Nephron progenitor cell (in vitro differentiated cells): ENCODE measurements at regions not wholly inside any gene's neighbourhood (a gene's known extent, or its start where the extent isn't known, plus 50 kb on each side); places are given as distances from the start of the nearest gene placed in this dataset.
"Not testable (repeated sequence)": the region's sequence is repeated elsewhere in the genome, so short reads cannot be mapped to it uniquely, and the experiment has no call there.

Source experiments
- DNase-seq: peaks from one replicate; pipeline ENCODE4 v3.0.0; 2021
- H3K27ac Mint-ChIP-seq: 2 replicates; pipeline ENCODE4 v1.8.0; 2021; ENCODE audit warnings: mild to moderate bottlenecking, moderate library complexity, mixed read lengths
- H3K27me3 Mint-ChIP-seq: 2 replicates; pipeline ENCODE4 v1.8.0; 2021; ENCODE audit warnings: mild to moderate bottlenecking, low read depth, mixed read lengths; ENCODE audit not compliant: poor library complexity
- H3K36me3 Mint-ChIP-seq: 2 replicates; pipeline ENCODE4 v1.8.0; 2021; ENCODE audit warnings: low read depth, mixed read lengths
- H3K4me1 Mint-ChIP-seq: 2 replicates; pipeline ENCODE4 v1.8.0; 2021; ENCODE audit warnings: mixed read lengths
- H3K4me3 Mint-ChIP-seq: 2 replicates; pipeline ENCODE4 v1.8.0; 2021; ENCODE audit warnings: mild to moderate bottlenecking, moderate library complexity, mixed read lengths
- H3K9me3 Mint-ChIP-seq: 2 replicates; pipeline ENCODE4 v1.8.0; 2021; ENCODE audit warnings: mild to moderate bottlenecking, moderate library complexity, mixed read lengths
- CTCF ChIP-seq: fragments of 200-600 bp; sonication (generic); IDR thresholded peaks from 2 replicates; pipeline ENCODE4 v1.5.0; 2021; ENCODE audit warnings: antibody characterized with exemption

DNA sequence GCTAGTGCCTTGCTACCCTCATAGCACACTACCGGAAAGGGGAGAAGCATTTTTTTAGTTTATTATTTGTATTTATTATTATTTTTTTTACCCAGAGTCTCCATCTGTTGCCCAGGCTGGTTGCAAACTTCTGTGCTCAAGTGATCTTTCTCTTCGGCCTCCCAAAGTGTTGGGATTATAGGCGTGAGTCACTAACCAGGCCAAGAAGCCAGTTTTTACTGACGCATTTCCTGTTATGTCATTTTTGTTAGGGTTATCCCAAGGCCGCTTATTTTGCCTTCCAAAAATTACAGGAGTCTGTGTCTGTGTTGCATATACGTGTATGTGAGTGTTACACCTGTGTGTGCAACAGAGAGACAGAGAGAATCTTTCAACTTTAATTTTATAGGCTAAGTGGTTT lies 404.5 kb downstream of the GBA3 start:
- H3K27ac Mint-ChIP-seq, result no peak overlapping the region
- DNase-seq, result no peak
- H3K27me3 Mint-ChIP-seq, result no peaks in the 10 kb centered on the region
- H3K36me3 Mint-ChIP-seq, result peaks cover 4% of the 10 kb centered on the region
- peaks cover 20% of the 10 kb centered on the region for H3K9me3 Mint-ChIP-seq
- no peaks in the 10 kb centered on the region for H3K4me1 Mint-ChIP-seq
- no peak for TF ChIP-seq CTCF
- no peak overlapping the region for H3K4me3 Mint-ChIP-seq

DNA sequence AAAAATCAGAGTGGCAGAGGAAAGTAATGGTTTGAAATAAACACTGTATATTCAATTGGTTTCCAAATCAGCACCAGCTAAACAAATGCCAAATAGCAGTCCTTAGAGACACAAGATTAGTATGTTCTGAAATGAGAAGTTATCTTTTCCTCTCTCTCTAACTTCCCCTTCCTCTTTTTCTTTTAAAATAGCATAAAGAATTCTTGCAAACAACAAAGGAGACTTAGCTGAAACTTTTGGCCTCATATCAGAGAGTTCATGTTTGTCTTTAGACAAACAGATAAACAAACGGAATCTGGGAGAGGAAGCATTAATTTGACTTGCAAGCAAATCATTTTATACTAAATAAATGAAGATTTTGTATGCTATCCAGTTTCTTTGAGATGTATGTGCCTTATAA lies 399.0 kb downstream of the GBA3 start:
- Mint-ChIP-seq H3K9me3 (peaks cover 20% of the 10 kb centered on the region), H3K4me1 (no peaks in the 10 kb centered on the region), H3K36me3 (peaks cover 4% of the 10 kb centered on the region), H3K4me3 (no peak overlapping the region), H3K27me3 (no peaks in the 10 kb centered on the region), H3K27ac (no peak overlapping the region)
- DNase-seq, result no peak
- no peak for TF ChIP-seq CTCF

GRCh38 chr4:23085249-23085568 lies 392.5 kb downstream of the GBA3 start:
- Mint-ChIP-seq H3K27me3 (no peaks in the 10 kb centered on the region), H3K9me3 (peaks cover 23% of the 10 kb centered on the region), H3K4me1 (no peaks in the 10 kb centered on the region)

GRCh38 chr4:23084559-23085248 lies 392.0 kb downstream of the GBA3 start:
- H3K4me3 Mint-ChIP-seq, result no peak overlapping the region
- TF ChIP-seq CTCF, result no peak
- no peaks in the 10 kb centered on the region for H3K4me1 Mint-ChIP-seq
- peaks cover 8% of the 10 kb centered on the region for H3K36me3 Mint-ChIP-seq
- H3K27ac Mint-ChIP-seq, result no peak overlapping the region
- H3K9me3 Mint-ChIP-seq, result peaks cover 26% of the 10 kb centered on the region
- no peaks in the 10 kb centered on the region for H3K27me3 Mint-ChIP-seq
- no peak for DNase-seq

More at GRCh38 chr4:23085249-23085568, 392.5 kb downstream of the GBA3 start:
- Mint-ChIP-seq H3K4me3 (no peak overlapping the region), H3K27ac (no peak overlapping the region), H3K36me3 (peaks cover 8% of the 10 kb centered on the region)
- TF ChIP-seq CTCF, result no peak
- DNase-seq, result no peak

DNA sequence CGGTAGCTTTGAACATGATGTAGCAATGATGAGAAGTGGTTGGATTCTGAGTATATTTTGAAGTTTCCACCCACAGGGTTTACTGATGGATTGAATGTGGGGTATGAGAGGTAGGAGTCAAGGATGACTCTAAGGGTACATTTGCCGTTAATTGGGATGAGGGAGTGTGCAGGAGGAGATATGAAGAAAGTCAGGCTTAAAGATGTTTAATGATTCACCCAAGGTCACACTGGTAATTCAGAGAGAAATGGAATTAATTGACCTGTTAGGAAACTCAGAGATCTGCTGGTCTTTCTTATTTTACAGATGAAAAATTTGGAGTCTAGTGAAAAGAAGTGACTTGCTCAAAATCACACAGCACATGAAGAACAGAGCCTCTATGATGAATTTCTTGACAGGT lies 390.7 kb downstream of the GBA3 start:
- Mint-ChIP-seq H3K4me1 (no peaks in the 10 kb centered on the region), H3K27ac (no peak overlapping the region), H3K27me3 (no peaks in the 10 kb centered on the region), H3K36me3 (peaks cover 8% of the 10 kb centered on the region), H3K4me3 (no peak overlapping the region), H3K9me3 (peaks cover 39% of the 10 kb centered on the region)
- TF ChIP-seq CTCF, result no peak
- no peak for DNase-seq

DNA sequence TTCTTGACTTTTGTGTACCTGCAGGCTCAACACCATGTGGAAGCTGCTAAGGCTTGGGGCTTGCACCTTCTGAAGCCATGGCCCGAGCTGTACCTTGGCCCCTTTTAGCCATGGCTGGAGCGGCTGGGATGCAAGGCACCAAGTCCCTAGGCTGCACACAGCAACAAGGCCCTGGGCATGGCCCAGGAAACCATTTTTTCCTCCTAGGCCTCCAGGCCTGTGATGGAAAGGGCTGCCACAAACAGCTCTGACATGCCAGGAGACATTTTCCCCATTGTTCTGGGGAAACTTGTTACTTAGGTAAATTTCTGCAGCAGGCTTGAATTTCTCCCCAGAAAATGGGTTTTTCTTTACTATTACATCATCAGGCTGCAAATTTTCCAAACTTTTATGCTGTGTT lies 387.4 kb downstream of the GBA3 start:
- peaks cover 41% of the 10 kb centered on the region for H3K9me3 Mint-ChIP-seq
- not testable (repeated sequence) for H3K36me3 Mint-ChIP-seq, H3K4me3 Mint-ChIP-seq, H3K27ac Mint-ChIP-seq, H3K4me1 Mint-ChIP-seq, H3K27me3 Mint-ChIP-seq, DNase-seq
